GM12878 (cell line): ENCODE measurements at regions not wholly inside any gene's neighbourhood (a gene's known extent, or its start where the extent isn't known, plus 50 kb on each side); places are given as distances from the start of the nearest gene placed in this dataset.

Experiments used
- EP300 ChIP-seq, 2 experiments: fragments of 150-350 bp in 1 of 2; IDR thresholded peaks; 2 replicates each; pipeline ENCODE4 v1.6.1; 2011 to 2012; ENCODE audit warnings: low read depth in 2 of 2, low read length in 2 of 2, borderline replicate concordance in 1 of 2, improper control_type of control experiment in 1 of 2, inconsistent platforms in 1 of 2; ENCODE audit not compliant: control insufficient read depth in 1 of 2
- HDAC2 ChIP-seq: fragments of 200-600 bp; sonication (generic); IDR thresholded peaks from 2 replicates; pipeline ENCODE4 v1.6.1; 2017
- IRF4 ChIP-seq: IDR thresholded peaks from 2 replicates; pipeline ENCODE4 v1.6.1; 2011; ENCODE audit warnings: low read depth, low read length
- NR2C1 ChIP-seq: fragments of 450-650 bp; IDR thresholded peaks from 2 replicates; pipeline ENCODE4 v1.6.1; 2017; ENCODE audit warnings: antibody characterized with exemption, mild to moderate bottlenecking, moderate library complexity
- RBBP5 ChIP-seq: fragments of 200-600 bp; sonication (generic); conservative IDR thresholded peaks from 2 replicates; pipeline ENCODE4 v1.6.1; 2016
- TF ChIP-seq, protein P1 (sequence below): fragments of 450-650 bp; formaldehyde crosslinking; IDR thresholded peaks from 2 replicates; pipeline ENCODE4 v1.5.0; 2022; ENCODE audit warnings: mild to moderate bottlenecking, missing genetic modification characterization
- TF ChIP-seq, protein P2 (sequence below): fragments of 450-650 bp; conservative IDR thresholded peaks from 2 replicates; pipeline ENCODE4 v1.6.1; 2017; ENCODE audit warnings: mild to moderate bottlenecking, moderate library complexity
- TF ChIP-seq, protein P3 (sequence below): fragments of 450-650 bp; IDR thresholded peaks from 2 replicates; pipeline ENCODE4 v1.6.1; 2017; ENCODE audit warnings: low read depth, mild to moderate bottlenecking, moderate library complexity

DNA sequence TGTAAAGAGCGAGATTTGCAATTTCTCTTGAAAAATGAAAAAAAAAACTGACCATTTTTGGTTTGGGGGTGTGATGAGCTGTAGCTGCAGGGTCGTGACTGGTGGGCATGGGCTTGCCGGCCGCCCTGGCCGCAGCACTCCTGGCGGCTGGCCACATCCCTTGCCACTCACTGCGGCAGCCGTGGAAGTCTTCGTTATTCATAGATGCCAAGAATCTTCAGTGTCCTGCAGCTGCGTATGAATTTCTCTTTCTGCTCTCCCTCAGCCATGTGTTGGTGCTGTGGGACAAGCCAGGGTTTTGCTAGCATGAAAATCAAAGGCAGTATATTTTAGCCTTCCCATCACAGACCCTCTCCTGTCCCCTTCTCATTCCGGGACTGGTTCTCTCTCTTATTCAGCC is 151.7 kb upstream of the TSHZ3 start (continued):
- TF ChIP-seq EP300 (IDR thresholded peaks at IDR 0.05; ENCODE audit: borderline replicate concordance in 1 of 2, control insufficient read depth in 1 of 2, low read depth in 2 of 2, low read length in 2 of 2) (no peak), NR2C1 (no peak), RBBP5 (no peak), HDAC2 (no peak), IRF4 (no peak)
- TF ChIP-seq, protein P1, sequence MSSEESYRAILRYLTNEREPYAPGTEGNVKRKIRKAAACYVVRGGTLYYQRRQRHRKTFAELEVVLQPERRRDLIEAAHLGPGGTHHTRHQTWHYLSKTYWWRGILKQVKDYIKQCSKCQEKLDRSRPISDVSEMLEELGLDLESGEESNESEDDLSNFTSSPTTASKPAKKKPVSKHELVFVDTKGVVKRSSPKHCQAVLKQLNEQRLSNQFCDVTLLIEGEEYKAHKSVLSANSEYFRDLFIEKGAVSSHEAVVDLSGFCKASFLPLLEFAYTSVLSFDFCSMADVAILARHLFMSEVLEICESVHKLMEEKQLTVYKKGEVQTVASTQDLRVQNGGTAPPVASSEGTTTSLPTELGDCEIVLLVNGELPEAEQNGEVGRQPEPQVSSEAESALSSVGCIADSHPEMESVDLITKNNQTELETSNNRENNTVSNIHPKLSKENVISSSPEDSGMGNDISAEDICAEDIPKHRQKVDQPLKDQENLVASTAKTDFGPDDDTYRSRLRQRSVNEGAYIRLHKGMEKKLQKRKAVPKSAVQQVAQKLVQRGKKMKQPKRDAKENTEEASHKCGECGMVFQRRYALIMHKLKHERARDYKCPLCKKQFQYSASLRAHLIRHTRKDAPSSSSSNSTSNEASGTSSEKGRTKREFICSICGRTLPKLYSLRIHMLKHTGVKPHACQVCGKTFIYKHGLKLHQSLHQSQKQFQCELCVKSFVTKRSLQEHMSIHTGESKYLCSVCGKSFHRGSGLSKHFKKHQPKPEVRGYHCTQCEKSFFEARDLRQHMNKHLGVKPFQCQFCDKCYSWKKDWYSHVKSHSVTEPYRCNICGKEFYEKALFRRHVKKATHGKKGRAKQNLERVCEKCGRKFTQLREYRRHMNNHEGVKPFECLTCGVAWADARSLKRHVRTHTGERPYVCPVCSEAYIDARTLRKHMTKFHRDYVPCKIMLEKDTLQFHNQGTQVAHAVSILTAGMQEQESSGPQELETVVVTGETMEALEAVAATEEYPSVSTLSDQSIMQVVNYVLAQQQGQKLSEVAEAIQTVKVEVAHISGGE = no peak
- TF ChIP-seq, protein P2, sequence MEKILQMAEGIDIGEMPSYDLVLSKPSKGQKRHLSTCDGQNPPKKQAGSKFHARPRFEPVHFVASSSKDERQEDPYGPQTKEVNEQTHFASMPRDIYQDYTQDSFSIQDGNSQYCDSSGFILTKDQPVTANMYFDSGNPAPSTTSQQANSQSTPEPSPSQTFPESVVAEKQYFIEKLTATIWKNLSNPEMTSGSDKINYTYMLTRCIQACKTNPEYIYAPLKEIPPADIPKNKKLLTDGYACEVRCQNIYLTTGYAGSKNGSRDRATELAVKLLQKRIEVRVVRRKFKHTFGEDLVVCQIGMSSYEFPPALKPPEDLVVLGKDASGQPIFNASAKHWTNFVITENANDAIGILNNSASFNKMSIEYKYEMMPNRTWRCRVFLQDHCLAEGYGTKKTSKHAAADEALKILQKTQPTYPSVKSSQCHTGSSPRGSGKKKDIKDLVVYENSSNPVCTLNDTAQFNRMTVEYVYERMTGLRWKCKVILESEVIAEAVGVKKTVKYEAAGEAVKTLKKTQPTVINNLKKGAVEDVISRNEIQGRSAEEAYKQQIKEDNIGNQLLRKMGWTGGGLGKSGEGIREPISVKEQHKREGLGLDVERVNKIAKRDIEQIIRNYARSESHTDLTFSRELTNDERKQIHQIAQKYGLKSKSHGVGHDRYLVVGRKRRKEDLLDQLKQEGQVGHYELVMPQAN = no peak
- TF ChIP-seq, protein P3, sequence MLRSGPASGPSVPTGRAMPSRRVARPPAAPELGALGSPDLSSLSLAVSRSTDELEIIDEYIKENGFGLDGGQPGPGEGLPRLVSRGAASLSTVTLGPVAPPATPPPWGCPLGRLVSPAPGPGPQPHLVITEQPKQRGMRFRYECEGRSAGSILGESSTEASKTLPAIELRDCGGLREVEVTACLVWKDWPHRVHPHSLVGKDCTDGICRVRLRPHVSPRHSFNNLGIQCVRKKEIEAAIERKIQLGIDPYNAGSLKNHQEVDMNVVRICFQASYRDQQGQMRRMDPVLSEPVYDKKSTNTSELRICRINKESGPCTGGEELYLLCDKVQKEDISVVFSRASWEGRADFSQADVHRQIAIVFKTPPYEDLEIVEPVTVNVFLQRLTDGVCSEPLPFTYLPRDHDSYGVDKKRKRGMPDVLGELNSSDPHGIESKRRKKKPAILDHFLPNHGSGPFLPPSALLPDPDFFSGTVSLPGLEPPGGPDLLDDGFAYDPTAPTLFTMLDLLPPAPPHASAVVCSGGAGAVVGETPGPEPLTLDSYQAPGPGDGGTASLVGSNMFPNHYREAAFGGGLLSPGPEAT = no peak
